GM12878 (cell line): ENCODE measurements at regions not wholly inside any gene's neighbourhood (a gene's known extent, or its start where the extent isn't known, plus 50 kb on each side); places are given as distances from the start of the nearest gene placed in this dataset.

Experiments
- ATAC-seq: fragments of 200-7000 bp; cut with Tn5 transposase; 3 replicates; pipeline ENCODE4 v1.9.1; 2020; ENCODE audit warnings: mild to moderate bottlenecking, moderate library complexity
- BruUV-seq: library from RNA; stranded (reverse); fragments of 400-500 nt; replicated peaks from 2 replicates; lab custom pipeline; 2021; lab: Mats Ljungman, UMichigan
- CTCF ChIA-PET: fragments of 300-600 bp; sonication (Branson Sonifier 250); formaldehyde crosslinking; extraction: SDS; loops from one replicate; lab custom pipeline; 2021; ENCODE audit warnings: inconsistent platforms; lab: Yijun Ruan, JAX
- POLR2A ChIA-PET: fragments of 350-600 bp; formaldehyde crosslinking; extraction: SDS; loops from one replicate; lab custom pipeline; 2021; ENCODE audit warnings: inconsistent platforms; lab: Charles Lee
- RAD21 ChIA-PET: fragments of 300-600 bp; sonication (Branson Sonifier 250); formaldehyde crosslinking; loops from one replicate; lab custom pipeline; 2023; ENCODE audit warnings: antibody characterized with exemption; ENCODE audit not compliant: unreplicated experiment; lab: Charles Lee
- SMC1A ChIA-PET: fragments of 300-600 bp; sonication (Branson Sonifier 250); formaldehyde crosslinking; loops from one replicate; lab custom pipeline; 2023; ENCODE audit not compliant: unreplicated experiment, uncharacterized antibody; lab: Charles Lee
- DNase-seq: peaks from one replicate; pipeline ENCODE4 v3.0.0-alpha.2; 2011; ENCODE audit warnings: low read depth, low spot score
- FAIRE-seq: peaks from 3 replicates; lab custom pipeline; 2011; peaks lifted over from hg19 to GRCh38; lab: Jason Lieb, UNC
- H2AFZ ChIP-seq: 2 replicates; pipeline ENCODE4 v1.6.0; 2011; ENCODE audit warnings: low read depth, low read length, control low read depth; ENCODE audit not compliant: control insufficient read depth
- H3K27ac ChIP-seq: 2 replicates; pipeline ENCODE4 v1.5.1; 2011; ENCODE audit warnings: control low read depth; ENCODE audit not compliant: control insufficient read depth, insufficient read depth
- H3K27me3 ChIP-seq, 2 experiments: replicated peaks in 1 of 2; 2 replicates each; pipeline versions ENCODE4 v1.6.0 to v1.6.1; 2011; ENCODE audit warnings: low read length in 1 of 2; ENCODE audit not compliant: control insufficient read depth in 2 of 2, insufficient read depth in 2 of 2
- H3K36me3 ChIP-seq, 2 experiments: 2 replicates each; pipeline ENCODE4 v1.5.1; 2011; ENCODE audit warnings: low read length in 1 of 2; ENCODE audit not compliant: control insufficient read depth in 2 of 2, insufficient read depth in 2 of 2
- H3K4me1 ChIP-seq: 2 replicates; pipeline ENCODE4 v1.6.1; 2011; ENCODE audit warnings: mild to moderate bottlenecking, low read length, moderate library complexity, mixed read lengths; ENCODE audit not compliant: control insufficient read depth, insufficient read depth
- H3K4me2 ChIP-seq: 2 replicates; pipeline ENCODE4 v1.6.0; 2011; ENCODE audit warnings: control low read depth; ENCODE audit not compliant: control insufficient read depth, insufficient read depth
- H3K4me3 ChIP-seq: fragments of 200-600 bp; sonication (generic); 2 replicates; pipeline ENCODE4 v1.5.1; 2016
- H3K79me2 ChIP-seq: 2 replicates; pipeline ENCODE4 v1.6.0; 2011; ENCODE audit warnings: low read length; ENCODE audit not compliant: control insufficient read depth, insufficient read depth
- H3K9ac ChIP-seq: 2 replicates; pipeline ENCODE4 v1.8.0; 2011; ENCODE audit warnings: low read length, control low read depth, mixed read lengths; ENCODE audit not compliant: control insufficient read depth, insufficient read depth
- H3K9me3 ChIP-seq: replicated peaks from 3 replicates; pipeline ENCODE4 v1.5.1; 2011; ENCODE audit warnings: mild to moderate bottlenecking, low read length; ENCODE audit not compliant: control insufficient read depth, insufficient read depth
- H4K20me1 ChIP-seq: 2 replicates; pipeline ENCODE4 v1.6.0; 2011; ENCODE audit not compliant: control insufficient read depth, insufficient read depth
- ATF7 ChIP-seq: fragments of 450-650 bp; IDR thresholded peaks from 2 replicates; pipeline ENCODE4 v1.6.1; 2016; ENCODE audit warnings: low read depth, mild to moderate bottlenecking
- ETV6 ChIP-seq, 2 experiments: fragments of 450-650 bp in 1 of 2; IDR thresholded peaks in 1 of 2; conservative IDR thresholded peaks in 1 of 2; 2 replicates each; pipeline ENCODE4 v1.6.1; 2014; ENCODE audit warnings: antibody characterized with exemption in 1 of 2, borderline replicate concordance in 1 of 2, low read depth in 1 of 2, mild to moderate bottlenecking in 1 of 2, moderate library complexity in 1 of 2
- HDGF ChIP-seq: fragments of 450-650 bp; IDR thresholded peaks from 2 replicates; pipeline ENCODE4 v1.6.1; 2016; ENCODE audit warnings: antibody characterized with exemption
- NFXL1 ChIP-seq: fragments of 450-650 bp; IDR thresholded peaks from 2 replicates; pipeline ENCODE4 v1.6.1; 2017; ENCODE audit warnings: antibody characterized with exemption, mild to moderate bottlenecking, borderline replicate concordance
- NR2C1 ChIP-seq: fragments of 450-650 bp; IDR thresholded peaks from 2 replicates; pipeline ENCODE4 v1.6.1; 2017; ENCODE audit warnings: antibody characterized with exemption, mild to moderate bottlenecking, moderate library complexity
- RFX5 ChIP-seq: IDR thresholded peaks from 2 replicates; pipeline ENCODE4 v1.6.1; 2011; ENCODE audit warnings: low read depth, low read length, improper control_type of control experiment
- SP1 ChIP-seq: IDR thresholded peaks from one replicate; pipeline ENCODE4 v1.6.1; 2011; ENCODE audit warnings: low read depth, low read length
- SREBF2 ChIP-seq: IDR thresholded peaks from 2 replicates; pipeline ENCODE4 v1.6.1; 2012; ENCODE audit warnings: mild to moderate bottlenecking, low read length
- WGBS: methylation state at CpG from one replicate; pipeline ENCODE4 v1.1.6; 2016; ENCODE audit warnings: low lambda C conversion rate; ENCODE audit not compliant: insufficient replicate concordance, insufficient coverage; ENCODE audit errors: missing lambda C conversion rate; 5-methylcytosine and 5-hydroxymethylcytosine counted together
- in situ Hi-C: fragments of 300-500 bp; cut with MboI; formaldehyde crosslinking; loops from 9 replicates; pipeline ENCODE4 v1.14.3; 2018; ENCODE audit warnings: mixed read lengths
- intact Hi-C: fragments of 100-400 bp; cut with micrococcal nuclease; formaldehyde crosslinking; loops from one replicate; pipeline ENCODE4 v1.14.2; 2022; ENCODE audit not compliant: unreplicated experiment
- TF ChIP-seq, protein P1 (sequence below): fragments of 450-650 bp; IDR thresholded peaks from 2 replicates; pipeline ENCODE4 v1.6.1; 2016; ENCODE audit warnings: mild to moderate bottlenecking

DNA sequence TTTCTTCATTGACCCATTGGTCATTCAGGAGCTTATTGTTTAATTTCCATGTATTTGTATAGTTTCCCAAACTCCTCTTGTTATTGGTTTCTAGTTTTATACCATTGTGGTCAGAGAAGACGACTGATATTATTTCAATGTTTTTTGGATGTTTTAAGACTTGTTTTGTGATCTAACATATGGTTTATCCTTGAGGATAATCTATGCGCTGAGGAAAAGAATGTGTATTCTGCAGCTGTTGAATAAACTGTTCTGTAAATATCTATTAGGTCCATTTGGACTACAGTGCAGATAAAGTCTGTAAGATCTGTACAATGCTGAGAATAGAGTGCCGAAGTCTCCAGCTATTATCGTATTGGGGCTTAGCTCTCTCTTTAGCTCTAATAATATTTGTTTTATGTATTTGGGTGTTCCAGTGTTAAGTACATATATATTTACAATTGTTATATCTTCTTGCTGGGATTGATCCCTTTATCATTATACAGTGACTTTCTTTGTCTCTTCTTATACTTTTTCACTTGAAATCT is 223.3 kb upstream of the ZNF217 start:
- H3K79me2 ChIP-seq: no peaks in the 10 kb centered on the region
- peaks cover 18% of the 10 kb centered on the region for H3K4me1 ChIP-seq
- no peaks in the 10 kb centered on the region for H3K27me3 ChIP-seq
- no peak overlapping the region for H3K9ac ChIP-seq
- BruUV-seq: no TSS peak
- no peak for ATAC-seq
- DNase-seq: no peak
- TF ChIP-seq SREBF2 (no peak), NFXL1 (peak; percentile 81), RFX5 (no peak), ETV6 (conservative IDR thresholded peaks at IDR 0.05 in 1 of 2, IDR thresholded peaks at IDR 0.05 in 1 of 2; ENCODE audit: borderline replicate concordance in 1 of 2, low read depth in 1 of 2) (peak in 1 of 2 experiments; percentile 93; a peak in 2 of 4 replicates), ATF7 (no peak)
- TF ChIP-seq, all 136 proteins: peak for 2
- Histone ChIP-seq H3K4me2 (no peak overlapping the region), H4K20me1 (no peaks in the 10 kb centered on the region), H2AFZ (no peak overlapping the region), H3K9me3 (no peaks in the 10 kb centered on the region; the same call in 1 of the 3 replicates), H3K4me3 (no peak overlapping the region), H3K27ac (no peak overlapping the region), H3K36me3 (no peaks in the 10 kb centered on the region)
- no peak for FAIRE-seq
- intact Hi-C loops: no loop called here
- WGBS: 100% methylated on average over 4 of the region's 4 CpGs
- ChIA-PET POLR2A (interaction anchor here (0.6 to 1.9 kb wide), 5 partner anchors 10 to 134 kb away, joined by 3 to 6 read pairs (median 4); no protein-coding TSS in a partner anchor), SMC1A (interaction anchor here (0.6 to 2.6 kb wide), 16 partner anchors 8 to 131 kb away, joined by 3 to 18 read pairs (median 6); no protein-coding TSS in a partner anchor), CTCF (interaction anchor here (1.1 to 1.3 kb wide), 3 partner anchors 10 to 43 kb away, joined by 3 to 4 read pairs (median 3); no protein-coding TSS in a partner anchor), RAD21 (interaction anchor here (1.5 to 2.1 kb wide), 3 partner anchors 10 to 131 kb away, joined by 4 to 8 read pairs (median 5); no protein-coding TSS in a partner anchor)
- in situ Hi-C loops: no loop called here

DNA sequence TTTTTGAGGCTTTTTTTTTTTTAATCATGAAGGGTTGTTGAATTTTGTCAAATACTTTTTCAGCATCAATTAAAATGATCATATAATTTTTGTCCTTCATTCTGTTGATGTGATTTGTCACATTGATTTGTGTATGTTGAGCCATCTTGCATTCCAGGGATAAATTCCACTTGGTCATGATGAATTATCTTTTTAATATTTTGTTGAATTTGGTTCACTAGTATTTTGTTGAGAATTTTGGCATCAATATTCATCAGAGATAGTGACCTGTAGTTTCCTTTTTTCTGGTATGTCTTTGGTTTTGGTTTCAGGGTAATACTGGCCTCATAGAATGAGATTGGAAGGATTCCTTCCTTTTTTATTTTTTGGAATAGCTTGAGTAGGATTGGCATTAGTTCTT is 221.9 kb upstream of the ZNF217 start:
- FAIRE-seq: no peak

More for the DNA sequence above, 221.9 kb upstream of the ZNF217 start:
- Histone ChIP-seq H3K79me2 (no peaks in the 10 kb centered on the region), H3K36me3 (no peaks in the 10 kb centered on the region), H3K4me3 (no peak overlapping the region), H3K4me1 (peaks cover 18% of the 10 kb centered on the region), H3K27me3 (no peaks in the 10 kb centered on the region), H4K20me1 (no peaks in the 10 kb centered on the region), H3K4me2 (no peak overlapping the region), H3K27ac (peak overlapping the region; percentile 13; the same call in 1 of the 2 replicates), H3K9ac (no peak overlapping the region), H3K9me3 (no peaks in the 10 kb centered on the region; the same call in 1 of the 3 replicates), H2AFZ (no peak overlapping the region)
- ATAC-seq (peak; percentile 38; the same call in 1 of the 3 replicates), DNase-seq (no peak)
- in situ Hi-C loops (no loop called here), intact Hi-C loops (no loop called here)
- ChIA-PET SMC1A (interaction anchor here (1.0 to 2.6 kb wide), 13 partner anchors 9 to 134 kb away, joined by 3 to 18 read pairs (median 4); no protein-coding TSS in a partner anchor), RAD21 (interaction anchor here (1.2 to 2.1 kb wide), 5 partner anchors 11 to 130 kb away, joined by 3 to 8 read pairs (median 4); no protein-coding TSS in a partner anchor), POLR2A (interaction anchor here (1.1 to 1.2 kb wide), 3 partner anchors 13 to 61 kb away, joined by 3 to 4 read pairs (median 3); no protein-coding TSS in a partner anchor), CTCF (interaction anchor here (1.1 to 1.3 kb wide), 3 partner anchors 9 to 32 kb away, joined by 3 to 4 read pairs (median 3); no protein-coding TSS in a partner anchor)
- 0 out of 2 replicates have a peak, but pooled peaks have one; percentile 5 for TF ChIP-seq NR2C1
- peak; percentile 94 for TF ChIP-seq NFXL1
- peak in 1 of 2 experiments; percentile 82; a peak in 1 of 4 replicates for TF ChIP-seq ETV6 (conservative IDR thresholded peaks at IDR 0.05 in 1 of 2, IDR thresholded peaks at IDR 0.05 in 1 of 2; ENCODE audit: borderline replicate concordance in 1 of 2, low read depth in 1 of 2)
- no peak for TF ChIP-seq SP1
- TF ChIP-seq HDGF: no peak
- TF ChIP-seq, protein P1, sequence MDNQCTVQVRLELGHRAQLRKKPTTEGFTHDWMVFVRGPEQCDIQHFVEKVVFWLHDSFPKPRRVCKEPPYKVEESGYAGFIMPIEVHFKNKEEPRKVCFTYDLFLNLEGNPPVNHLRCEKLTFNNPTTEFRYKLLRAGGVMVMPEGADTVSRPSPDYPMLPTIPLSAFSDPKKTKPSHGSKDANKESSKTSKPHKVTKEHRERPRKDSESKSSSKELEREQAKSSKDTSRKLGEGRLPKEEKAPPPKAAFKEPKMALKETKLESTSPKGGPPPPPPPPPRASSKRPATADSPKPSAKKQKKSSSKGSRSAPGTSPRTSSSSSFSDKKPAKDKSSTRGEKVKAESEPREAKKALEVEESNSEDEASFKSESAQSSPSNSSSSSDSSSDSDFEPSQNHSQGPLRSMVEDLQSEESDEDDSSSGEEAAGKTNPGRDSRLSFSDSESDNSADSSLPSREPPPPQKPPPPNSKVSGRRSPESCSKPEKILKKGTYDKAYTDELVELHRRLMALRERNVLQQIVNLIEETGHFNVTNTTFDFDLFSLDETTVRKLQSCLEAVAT: no peak
- no TSS peak for BruUV-seq
